Bone marrow (tissue), 2 donors: ENCODE measurements at regions not wholly inside any gene's neighbourhood (a gene's known extent, or its start where the extent isn't known, plus 50 kb on each side); places are given as distances from the start of the nearest gene placed in this dataset.
A peak's percentile ranks its signal among the peaks of the same experiment; 100 is the strongest.
"Not testable (repeated sequence)": the region's sequence is repeated elsewhere in the genome, so short reads cannot be mapped to it uniquely, and the experiment has no call there.

Experiments used
- DNase-seq, 2 donors: peaks; one replicate each; lab custom pipeline; 2025; lab: John Stamatoyannopoulos, UW

DNA sequence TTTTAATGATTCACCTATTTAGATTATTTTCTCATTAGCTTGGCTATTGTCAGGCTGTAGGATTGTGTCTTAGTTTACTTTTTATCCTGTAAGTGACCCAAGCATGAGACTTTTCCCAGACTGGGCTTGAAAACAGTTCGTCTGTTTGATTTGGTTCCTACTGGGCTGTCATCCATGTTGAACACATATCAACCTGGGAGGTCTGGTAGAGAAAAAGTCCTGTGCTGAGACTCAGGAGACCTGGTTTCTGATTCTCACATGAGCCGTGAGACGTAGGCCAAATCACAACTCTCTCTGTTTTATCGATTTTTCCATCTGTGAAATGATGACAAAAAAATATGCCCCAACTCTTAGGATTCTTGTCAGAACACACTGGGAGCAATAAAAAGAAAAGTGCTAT lies 98.8 kb upstream of the GALNT15 start:
- DNase-seq, result no peak

- no peak for DNase-seq
Observed at GRCh38 chr3:16076564-16076963, 97.9 kb upstream of the GALNT15 start.

DNA sequence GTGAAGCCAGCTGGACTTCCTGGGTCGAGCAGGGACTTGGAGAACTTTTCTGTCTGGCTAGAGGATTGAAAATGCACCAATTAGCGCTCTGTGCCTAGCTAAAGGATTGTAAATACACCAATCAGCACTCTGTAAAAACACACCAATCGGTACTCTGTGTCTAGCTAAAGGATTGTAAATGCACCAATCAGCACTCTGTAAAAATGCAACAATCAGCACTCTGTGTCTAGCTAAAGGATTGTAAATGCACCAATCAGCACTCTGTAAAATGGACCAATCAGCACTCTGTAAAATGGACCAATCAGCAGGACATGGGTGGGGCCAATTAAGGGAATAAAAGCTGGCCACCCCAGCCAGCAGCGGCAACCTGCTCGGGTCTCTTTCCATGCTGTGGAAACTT lies 97.3 kb upstream of the GALNT15 start:
- DNase-seq, result not testable (repeated sequence)

DNA sequence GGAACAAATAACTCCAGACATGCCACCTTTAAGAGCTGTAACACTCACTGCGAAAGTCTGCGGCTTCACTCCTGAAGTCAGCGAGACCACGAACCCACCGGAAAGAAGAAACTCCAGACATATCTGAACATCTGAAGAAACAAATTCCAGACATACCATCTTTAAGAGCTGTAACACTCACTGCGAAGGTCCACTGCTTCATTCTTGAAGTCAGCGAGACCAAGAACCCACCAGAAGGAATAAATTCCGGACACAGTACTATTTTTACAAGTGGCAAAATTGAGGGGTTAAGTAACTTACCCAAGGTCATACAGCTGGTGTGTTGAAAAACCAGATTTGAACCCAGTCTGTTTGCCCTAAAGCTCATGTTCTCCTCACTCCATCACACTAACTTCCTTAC lies 96.8 kb upstream of the GALNT15 start:
- not testable (repeated sequence) for DNase-seq

DNA sequence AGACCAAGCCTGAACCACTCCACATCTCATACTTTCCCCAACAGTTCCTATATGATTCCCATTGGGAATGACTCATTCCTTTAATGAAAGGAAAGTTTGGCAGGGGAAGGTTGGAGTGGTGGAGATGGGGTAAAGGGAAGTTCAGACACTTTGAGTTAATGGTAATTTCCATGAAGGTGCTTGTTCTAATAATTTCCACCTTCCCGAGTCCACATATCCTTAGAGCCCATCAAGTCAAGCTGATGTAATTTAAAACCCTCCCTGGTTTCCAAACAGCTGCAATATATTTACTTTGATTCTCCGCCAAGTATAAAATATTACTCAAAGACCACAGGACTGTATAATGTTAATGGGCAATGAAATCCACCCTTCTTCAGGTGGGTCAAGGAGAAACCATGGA lies 95.0 kb upstream of the GALNT15 start:
- no peak for DNase-seq

- no peak for DNase-seq
Observed at GRCh38 chr3:16081661-16082060, 92.8 kb upstream of the GALNT15 start.

DNA sequence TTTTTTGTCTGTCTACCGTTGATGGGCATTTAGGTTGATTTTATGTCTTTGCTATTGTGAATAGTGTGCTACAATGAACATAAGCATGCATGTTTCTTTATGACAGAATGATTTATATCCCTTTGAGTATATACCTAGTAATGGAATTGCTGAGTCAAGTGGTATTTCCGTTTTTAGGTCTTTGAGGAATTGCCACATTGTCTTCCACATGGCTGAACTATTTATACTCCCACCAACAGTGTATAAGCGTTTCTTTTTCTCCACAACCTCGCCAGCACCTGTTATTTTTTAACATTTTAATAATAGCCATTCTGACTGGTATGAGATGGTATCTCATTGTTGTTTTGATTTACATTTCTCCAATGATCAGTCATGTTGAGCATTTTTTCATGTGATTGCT lies 89.6 kb upstream of the GALNT15 start:
- DNase-seq, result peak in 1 of 2 donors; percentile 22

- no peak for DNase-seq
Observed at GRCh38 chr3:16085410-16085809, 89.1 kb upstream of the GALNT15 start.

DNA sequence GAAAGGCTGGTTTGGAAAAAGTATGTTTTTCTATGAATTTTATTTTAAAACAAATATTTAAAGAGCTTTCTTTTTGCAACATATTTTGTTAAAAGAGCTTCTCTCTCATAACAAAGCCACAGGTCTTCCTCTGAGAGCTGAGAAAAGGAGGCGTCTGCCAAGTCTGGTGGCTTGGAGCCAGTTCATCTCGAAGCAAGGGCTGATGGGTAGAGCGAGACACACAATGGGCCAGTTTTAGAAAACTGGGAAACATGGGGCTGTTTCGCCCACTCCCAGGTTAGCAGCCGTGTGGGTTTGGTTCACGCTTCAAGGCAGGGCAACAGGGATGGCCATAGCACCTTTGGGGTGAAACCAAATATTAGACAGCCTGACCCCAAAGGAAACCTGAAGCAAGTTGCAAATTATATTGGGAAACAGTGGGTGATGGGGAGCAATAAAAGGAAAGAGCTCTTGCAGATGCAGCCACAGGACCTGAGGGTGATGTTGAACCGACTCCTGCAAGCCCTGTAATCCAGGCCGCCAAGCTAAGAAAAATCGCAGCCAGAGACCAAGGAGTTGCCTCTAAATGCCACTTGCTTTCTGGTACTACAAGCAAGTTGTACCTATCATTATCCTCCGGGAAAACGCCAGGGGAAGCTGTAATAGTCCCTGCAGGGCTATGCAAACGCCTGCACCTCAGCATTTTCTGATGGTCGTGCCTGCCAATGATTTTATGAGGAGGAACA lies 88.4 kb upstream of the GALNT15 start:
- no peak for DNase-seq

DNA sequence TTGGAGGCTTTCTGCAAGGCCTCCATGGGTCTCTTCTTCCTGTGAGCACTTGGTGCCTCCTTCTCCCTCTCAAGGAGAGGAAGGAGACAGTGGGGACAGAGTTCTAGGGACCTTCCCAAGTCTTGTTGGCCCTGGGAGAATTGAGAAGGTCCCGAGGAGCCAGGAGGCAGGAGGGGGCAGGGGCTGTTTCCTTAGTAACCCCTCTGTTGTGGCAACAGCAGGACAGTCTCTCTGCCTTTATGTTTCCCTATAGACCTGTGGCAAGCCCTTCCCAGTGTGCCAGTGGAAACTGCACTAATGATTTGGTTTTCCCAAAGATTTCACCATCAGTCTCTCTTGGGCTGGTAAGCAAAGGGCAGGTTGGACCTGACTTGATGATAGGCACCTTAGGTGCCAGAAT lies 87.8 kb upstream of the GALNT15 start:
- no peak for DNase-seq

DNA sequence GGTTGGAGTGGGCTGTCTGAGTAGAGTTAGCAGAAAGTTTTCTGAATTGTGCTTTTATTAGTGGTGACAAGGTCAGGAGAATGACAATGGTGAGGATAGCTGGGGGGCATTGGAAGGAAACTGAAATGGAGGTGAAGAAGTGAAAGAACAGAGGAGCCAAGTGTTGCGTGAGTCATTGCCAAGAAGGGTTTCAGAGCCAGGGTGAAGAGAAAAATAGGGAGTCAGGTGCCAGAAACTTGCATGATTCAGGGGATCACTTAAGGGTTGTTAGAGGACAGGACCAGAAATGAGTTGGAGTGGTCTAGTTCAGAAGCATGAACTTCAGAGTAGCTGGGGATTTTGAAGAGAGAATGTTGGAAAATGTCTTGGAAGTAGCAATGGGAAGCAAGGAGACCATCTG lies 86.0 kb upstream of the GALNT15 start:
- no peak for DNase-seq

DNA sequence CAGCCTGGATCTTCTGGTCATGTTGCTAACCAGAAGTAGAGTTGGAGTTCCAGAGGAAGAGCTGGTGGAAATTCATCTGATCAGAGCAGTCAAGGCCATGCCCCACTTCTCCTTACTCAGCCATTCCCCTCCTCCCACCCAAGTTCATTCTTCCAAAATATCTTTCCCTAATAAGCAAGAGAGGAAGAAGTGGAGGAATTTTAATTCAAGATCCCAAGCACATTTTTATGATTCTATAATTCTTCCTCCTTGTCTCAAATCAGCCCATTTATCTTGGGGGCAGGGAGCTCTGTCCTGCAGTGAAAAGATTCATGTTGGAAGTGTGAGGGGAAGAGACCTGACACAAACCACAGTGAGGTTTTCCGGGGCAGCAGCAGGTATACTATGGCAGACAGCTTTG lies 85.0 kb upstream of the GALNT15 start:
- DNase-seq, result no peak

DNA sequence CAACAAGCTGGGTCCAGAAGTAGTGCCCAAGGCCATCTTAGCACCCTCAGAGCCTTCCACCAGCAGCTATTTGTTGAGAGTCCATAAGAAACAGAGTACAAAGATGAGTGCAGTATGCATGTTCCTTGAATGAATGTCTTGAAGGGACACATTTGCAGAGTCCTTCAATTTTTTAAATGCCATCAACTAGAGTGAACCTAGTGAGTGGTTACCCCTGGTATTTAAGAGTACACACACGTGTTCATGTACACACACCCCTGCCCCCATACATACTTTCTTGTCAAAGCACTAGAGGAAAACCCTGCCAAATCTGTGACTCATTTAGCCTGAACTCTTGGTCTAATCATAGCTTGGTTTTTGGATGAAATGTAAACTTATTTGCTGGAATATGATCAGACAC lies 84.5 kb upstream of the GALNT15 start:
- DNase-seq, result no peak

DNA sequence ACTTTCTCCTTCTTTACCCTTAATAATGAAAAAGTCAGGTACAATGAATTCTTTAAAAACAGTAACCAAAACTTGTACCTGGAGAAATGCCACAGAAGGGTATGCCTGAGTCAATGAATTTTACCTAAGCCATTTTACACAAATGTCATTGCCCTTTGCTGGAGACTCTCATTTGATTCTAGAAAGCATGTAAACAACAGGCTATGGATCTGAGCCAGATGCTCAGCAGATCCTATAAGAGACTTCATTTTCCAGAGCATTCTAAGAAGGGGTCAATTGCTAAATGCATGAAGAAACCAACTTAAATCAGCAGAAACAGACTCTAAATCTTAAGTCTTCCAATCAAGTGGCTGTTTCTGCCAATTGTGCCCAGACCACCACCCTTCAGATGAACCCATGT lies 83.8 kb upstream of the GALNT15 start:
- DNase-seq, result no peak

DNA sequence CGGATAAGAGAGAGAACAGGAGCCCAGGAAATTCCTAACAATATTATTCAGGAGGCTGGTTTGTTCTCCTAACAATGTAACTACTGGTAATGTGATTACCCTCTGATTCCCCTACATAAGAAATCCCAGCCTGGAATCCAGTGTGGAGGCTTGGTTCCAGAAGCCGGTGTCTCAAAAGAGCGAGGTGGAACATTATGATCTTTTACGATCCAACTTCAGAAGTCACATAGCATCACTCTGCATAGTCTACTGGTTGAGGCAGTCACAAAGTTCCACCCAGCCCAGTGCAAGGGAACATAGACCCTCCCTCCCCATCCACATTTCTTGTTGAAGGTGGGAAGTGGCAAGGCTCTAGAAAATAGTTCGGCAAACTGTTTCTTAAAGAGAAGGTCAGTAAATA lies 81.6 kb upstream of the GALNT15 start:
- DNase-seq, result no peak

- DNase-seq, result no peak
Observed at GRCh38 chr3:16101295-16102186, 72.9 kb upstream of the GALNT15 start.

- DNase-seq, result no peak
Observed at GRCh38 chr3:16102187-16102561, 72.3 kb upstream of the GALNT15 start.

DNA sequence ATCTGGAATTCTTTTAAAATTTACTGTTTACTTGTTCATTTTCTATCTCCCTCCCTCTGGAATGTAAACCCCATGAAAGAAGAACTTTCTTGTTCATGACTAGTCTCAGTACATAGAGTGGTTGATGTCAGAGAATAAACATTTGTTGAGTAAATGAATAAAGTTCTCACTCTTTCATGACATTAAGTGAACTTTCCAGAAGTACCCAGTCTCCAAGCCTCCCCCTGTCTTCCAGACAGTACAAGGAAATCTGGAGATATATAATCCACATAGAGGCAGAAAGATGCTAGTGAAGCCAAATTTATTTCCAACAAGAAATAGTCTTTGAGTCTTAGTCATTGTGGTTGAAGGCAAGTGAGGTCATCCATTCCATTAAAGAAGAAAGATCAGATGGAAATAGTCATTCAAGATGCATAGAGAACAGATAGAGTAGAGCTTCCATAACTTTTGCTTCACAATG lies 71.5 kb upstream of the GALNT15 start:
- DNase-seq, result no peak

DNA sequence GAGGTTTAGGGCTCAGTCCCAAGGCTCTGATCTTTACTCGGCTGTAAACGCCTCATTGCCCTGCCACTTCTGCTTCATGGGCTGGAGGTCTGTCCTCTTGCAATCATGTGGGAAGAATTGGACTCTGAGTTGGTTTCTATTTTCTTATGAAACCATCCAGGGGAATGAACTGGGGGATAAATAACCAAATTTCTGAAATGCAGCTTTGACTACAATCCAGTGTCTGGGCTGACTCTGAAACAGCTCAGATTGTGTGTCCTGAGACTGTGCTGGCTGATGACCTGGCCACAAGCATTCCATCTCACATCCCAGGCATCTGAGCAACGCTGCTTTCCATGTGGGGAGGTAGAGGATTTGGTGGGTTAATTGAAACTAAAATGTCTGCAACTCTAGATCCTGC lies 71.0 kb upstream of the GALNT15 start:
- DNase-seq, result no peak

DNA sequence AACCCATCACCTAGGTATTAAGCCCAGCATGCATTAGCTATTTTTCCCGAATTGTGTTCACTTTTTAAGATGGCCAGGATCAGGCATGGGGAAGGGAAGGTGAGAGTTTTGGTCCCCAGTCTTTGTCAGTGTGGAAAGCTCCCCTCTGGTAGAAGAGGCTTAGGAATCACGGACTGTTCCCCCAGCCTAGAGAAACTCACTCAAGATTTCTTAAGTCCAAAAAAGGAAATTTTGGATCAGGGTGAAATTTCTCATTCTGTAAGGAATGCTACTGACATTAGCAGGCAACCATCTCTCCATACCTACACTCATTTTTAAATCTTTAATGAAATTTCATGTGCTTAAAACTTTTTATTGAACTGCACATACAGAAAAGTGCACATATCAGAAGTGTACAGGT lies 70.3 kb upstream of the GALNT15 start:
- no peak for DNase-seq

DNA sequence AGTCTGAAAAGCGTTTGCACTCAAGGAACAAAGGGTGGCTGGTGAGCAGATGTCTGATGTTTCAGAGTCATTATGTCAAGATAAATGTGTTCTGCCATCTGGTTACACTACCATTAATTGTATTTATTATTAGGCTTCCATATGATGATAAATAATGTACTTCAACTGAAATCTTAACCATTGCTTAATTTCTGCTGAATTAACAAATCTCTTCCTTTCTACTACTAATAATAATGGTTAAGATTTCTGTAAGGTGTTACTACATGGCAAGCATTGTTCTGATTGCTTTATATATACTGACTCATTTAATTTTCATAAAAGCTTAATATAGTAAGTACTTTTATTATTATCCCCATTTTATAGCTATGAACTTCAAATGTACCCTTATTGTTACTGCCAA lies 68.4 kb upstream of the GALNT15 start:
- no peak for DNase-seq

DNA sequence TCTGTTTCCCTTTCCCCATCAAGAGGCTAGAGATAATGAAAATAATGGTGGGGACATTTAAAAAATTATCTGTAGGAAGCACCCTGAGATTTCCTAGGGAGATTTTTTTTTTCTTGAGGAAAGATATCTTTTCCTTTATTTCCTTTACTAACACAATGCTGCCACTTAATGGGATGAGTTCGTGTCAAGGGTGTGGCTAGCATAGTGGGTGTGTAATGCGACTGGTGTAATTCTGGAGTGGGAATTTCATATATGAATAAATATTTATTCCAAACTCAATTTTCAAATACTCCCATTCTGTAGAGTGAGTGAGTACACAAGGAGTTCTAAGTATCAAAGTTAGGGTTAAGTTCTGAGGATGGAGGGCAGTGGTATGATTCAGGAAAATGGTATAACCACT lies 66.1 kb upstream of the GALNT15 start:
- DNase-seq, result no peak

GRCh38 chr3:16109929-16110328 lies 64.6 kb upstream of the GALNT15 start:
- DNase-seq, result no peak
